Astrocyte of the cerebellum (primary cell): ENCODE measurements at regions not wholly inside any gene's neighbourhood (a gene's known extent, or its start where the extent isn't known, plus 50 kb on each side); places are given as distances from the start of the nearest gene placed in this dataset.

Experiments used
- DNase-seq: peaks from one replicate; pipeline ENCODE4 v3.0.0-alpha.2; 2011; ENCODE audit warnings: low read depth
- H3K4me3 ChIP-seq: 2 replicates; pipeline ENCODE4 v1.5.1; 2011; ENCODE audit warnings: mild to moderate bottlenecking, low read depth, low read length, moderate library complexity
- in situ Hi-C: cut with HindIII; loops from 2 replicates; pipeline ENCODE4 v1.10.0; 2017; ENCODE audit warnings: low sequenced_read_pairs
- TF ChIP-seq, protein P1 (sequence below): IDR thresholded peaks from 2 replicates; pipeline ENCODE4 v1.5.1; 2012; ENCODE audit warnings: low read length, low read depth, moderate library complexity, mild to moderate bottlenecking; ENCODE audit errors: missing control alignments

DNA sequence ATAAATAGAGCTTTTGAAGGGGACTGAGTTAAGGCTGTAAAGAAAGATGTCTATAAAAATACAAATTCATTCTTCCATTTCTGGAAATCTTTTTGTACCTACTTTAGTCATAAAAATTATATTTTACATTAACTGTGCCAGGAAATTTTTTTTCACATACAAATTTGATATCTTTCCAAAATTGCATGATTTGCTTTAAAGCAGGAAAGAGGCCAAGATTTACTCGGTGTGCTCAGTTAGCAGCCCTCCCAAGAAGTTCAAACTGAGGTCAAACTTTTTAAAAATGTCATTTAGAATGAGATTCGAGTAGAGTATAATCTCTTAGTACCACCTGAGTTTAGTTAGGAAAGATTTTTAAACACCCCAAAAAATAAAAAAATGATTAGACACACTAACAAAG lies 173.2 kb upstream of the GRIP1 start:
- in situ Hi-C loops = no loop called here
- TF ChIP-seq, protein P1, sequence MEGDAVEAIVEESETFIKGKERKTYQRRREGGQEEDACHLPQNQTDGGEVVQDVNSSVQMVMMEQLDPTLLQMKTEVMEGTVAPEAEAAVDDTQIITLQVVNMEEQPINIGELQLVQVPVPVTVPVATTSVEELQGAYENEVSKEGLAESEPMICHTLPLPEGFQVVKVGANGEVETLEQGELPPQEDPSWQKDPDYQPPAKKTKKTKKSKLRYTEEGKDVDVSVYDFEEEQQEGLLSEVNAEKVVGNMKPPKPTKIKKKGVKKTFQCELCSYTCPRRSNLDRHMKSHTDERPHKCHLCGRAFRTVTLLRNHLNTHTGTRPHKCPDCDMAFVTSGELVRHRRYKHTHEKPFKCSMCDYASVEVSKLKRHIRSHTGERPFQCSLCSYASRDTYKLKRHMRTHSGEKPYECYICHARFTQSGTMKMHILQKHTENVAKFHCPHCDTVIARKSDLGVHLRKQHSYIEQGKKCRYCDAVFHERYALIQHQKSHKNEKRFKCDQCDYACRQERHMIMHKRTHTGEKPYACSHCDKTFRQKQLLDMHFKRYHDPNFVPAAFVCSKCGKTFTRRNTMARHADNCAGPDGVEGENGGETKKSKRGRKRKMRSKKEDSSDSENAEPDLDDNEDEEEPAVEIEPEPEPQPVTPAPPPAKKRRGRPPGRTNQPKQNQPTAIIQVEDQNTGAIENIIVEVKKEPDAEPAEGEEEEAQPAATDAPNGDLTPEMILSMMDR = no peak
- no peak overlapping the region for H3K4me3 ChIP-seq
- no peak for DNase-seq

DNA sequence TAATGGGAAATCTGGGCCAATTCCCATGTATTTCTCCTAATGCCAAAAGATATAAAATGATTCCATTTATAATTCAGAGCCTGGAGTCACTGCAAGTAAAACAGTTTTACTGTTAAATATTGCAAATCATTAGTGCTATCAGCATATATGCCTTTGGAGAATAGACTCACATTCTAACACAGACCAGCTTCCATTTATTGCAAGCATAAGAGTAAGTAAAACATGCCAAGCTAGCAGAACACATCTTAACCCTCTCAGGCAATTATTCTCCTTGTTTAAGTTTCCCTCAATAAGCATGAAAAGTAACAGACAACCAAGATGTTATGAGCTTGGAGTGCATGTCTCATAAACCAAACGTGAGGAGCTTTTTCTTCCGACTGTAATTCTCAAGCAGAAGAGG lies 173.9 kb upstream of the GRIP1 start:
- no peak for DNase-seq
- no peak overlapping the region for H3K4me3 ChIP-seq
- in situ Hi-C loops = no loop called here
- TF ChIP-seq, protein P1 = no peak

DNA sequence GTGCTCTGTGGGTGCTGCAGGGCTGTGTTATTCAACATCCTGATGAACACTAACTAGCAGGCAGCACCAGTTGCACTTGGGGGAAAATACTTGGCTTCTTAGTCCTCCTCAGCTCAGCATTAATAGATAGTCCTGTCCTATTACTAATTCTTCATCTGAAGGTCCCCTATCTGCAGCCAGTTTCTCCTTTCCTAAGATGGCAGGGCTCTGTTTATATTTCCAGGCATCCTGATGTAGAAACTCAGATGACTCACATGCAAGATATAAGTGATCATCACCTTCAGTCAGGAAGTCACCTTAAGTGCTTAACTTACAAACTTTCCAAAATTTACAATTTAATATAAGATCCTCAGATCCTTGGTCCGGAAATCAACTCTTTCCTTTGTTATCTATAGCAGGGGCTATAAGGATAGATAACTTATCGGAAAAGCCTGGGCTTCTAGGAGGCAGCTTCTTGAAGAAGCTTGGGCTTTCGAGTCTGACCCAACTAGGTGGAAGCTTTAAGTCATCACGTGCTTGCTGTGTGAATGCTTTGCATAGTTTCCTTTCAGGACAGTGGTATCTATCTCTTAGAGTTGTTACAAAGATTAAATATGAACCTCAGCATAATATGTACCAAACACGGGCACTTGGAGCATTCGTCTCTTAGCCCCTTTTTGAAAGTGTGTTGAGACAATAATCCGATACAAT lies 181.0 kb upstream of the GRIP1 start:
- no peak for DNase-seq
- no peak overlapping the region for H3K4me3 ChIP-seq
- in situ Hi-C loops = no loop called here
- TF ChIP-seq, protein P1 = no peak

DNA sequence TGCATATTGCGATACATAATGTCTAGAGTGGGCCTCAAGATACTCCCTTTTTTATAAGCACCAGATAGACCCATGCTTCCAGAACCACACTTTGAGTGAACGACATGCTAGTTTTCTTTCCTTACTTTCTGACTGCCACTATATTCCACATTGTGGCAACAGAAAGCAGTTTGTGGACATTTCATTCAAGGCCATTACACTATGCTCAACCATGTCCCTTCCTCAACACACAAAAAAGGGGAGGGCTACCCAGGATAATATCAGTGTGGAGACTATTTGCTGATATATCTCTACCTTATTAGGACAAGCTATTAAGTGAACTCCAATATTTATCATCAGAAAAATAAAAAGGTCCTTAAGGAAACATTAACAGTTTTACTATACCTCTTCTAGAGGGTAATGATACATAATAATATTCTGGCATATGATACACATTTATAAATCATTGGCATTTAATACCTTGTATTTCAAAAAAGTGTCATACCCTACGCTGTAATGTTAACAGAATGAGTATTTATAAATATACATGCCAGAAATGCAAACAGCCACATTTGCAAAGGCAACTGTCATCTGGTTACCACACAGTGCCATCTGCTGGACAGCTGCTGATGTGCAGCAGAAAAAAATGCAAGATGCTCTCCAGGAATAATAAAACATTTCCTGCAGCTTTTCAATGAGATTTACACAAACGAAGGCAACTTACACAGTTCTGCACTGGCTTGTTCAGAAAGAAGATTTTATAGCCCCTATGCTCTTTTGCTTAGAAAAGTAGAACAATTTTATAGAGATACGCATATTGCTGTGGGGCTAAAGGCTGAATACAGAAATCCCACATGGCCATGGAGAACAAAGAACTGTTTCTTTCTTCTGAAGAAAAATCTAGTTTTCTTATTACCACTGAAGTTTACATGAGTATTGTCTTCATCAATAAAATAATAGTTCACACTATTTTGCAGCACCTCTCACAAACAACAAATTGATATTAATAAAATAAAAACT lies 182.2 kb upstream of the GRIP1 start:
- no peak overlapping the region for H3K4me3 ChIP-seq
- DNase-seq = peak; percentile 32
- in situ Hi-C loops = no loop called here
- TF ChIP-seq, protein P1 = peak; percentile 97

DNA sequence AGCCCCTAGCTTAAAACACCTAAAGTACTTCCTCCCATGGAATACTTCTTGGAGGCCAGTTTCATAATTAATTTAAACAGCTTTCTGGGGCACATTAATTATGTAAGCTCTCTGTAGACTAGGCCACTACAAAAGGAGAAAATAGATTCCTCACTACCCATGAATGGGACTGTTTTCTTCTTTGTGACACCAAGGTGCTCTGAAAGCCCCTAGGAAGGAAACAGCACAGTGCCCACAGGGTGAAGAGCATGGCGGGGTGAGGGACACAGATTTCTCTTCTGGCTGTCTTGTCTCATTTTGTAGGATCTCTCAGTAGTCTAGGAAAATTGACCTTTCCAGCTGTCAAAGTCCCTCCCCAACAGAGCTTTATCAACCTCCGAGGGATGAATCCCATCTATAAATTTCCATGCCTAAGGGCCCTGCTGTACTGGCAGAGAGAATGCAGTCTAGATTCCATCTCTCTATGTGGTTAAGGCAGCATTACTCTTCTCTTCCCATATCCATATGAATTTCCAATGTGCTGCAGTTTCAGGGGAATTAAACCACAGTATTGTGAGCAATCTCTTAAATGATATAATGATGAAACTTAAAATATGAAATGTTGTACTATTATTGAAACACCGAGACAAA lies 183.6 kb upstream of the GRIP1 start:
- in situ Hi-C loops = no loop called here

DNA sequence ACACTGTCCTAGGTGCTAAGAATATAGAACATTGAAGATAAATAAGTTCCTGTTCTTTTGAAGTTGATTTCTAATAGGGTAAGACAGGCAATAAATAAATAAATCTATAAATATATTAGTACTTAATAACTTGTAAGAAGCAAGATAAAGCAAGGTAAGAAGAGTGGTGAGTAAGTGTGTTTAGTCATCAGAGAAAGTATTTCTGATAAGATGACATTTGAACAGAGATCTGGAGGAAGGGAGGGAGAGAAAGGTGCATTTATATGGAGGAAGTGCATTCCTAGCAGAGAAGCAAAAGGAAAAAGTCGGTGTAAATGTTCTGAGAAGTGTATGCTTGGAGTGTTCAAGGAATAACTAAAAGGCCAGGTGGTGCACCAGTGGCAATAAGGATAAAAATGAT lies 184.4 kb upstream of the GRIP1 start:
- DNase-seq = no peak
- H3K4me3 ChIP-seq = no peak overlapping the region
- in situ Hi-C loops = no loop called here
- TF ChIP-seq, protein P1 = no peak

More for the DNA sequence above, 183.6 kb upstream of the GRIP1 start:
- TF ChIP-seq, protein P1 = no peak
- DNase-seq = no peak
- H3K4me3 ChIP-seq = no peak overlapping the region
